Endothelial cell of umbilical vein (primary cell): ENCODE measurements at regions not wholly inside any gene's neighbourhood (a gene's known extent, or its start where the extent isn't known, plus 50 kb on each side); places are given as distances from the start of the nearest gene placed in this dataset.

Source experiments
- BruUV-seq: library from RNA; stranded (reverse); fragments of 400-500 nt; replicated peaks from 2 replicates; lab custom pipeline; 2021; lab: Mats Ljungman, UMichigan
- CTCF ChIA-PET: fragments of 300-600, 350-600 bp; sonication (Branson Sonifier 250); formaldehyde crosslinking; loops from one replicate; lab custom pipeline; 2021; ENCODE audit warnings: antibody characterized with exemption, inconsistent platforms; lab: Charles Lee
- POLR2A ChIA-PET: fragments of 300-600, 350-600 bp; sonication (Branson Sonifier 250); formaldehyde crosslinking; loops from one replicate; lab custom pipeline; 2021; ENCODE audit warnings: antibody characterized with exemption, inconsistent platforms; lab: Charles Lee
- DNase-seq: peaks from one replicate; pipeline ENCODE4 v3.0.0-alpha.2; 2011; ENCODE audit warnings: low read depth, low spot score
- FAIRE-seq: peaks from 2 replicates; lab custom pipeline; 2011; peaks lifted over from hg19 to GRCh38; lab: Jason Lieb, UNC
- H2AFZ ChIP-seq: 2 replicates; pipeline ENCODE4 v1.6.0; 2012; ENCODE audit warnings: low read depth, low read length, control low read depth, inconsistent platforms
- H3K27ac ChIP-seq: 2 replicates; pipeline ENCODE4 v1.5.1; 2011; ENCODE audit warnings: low read depth, mild to moderate bottlenecking, control low read depth, low read length, moderate library complexity; ENCODE audit not compliant: insufficient read depth
- H3K27me3 ChIP-seq, 2 experiments: 2 replicates each; pipeline versions ENCODE4 v1.6.0 to v1.6.1; 2011; ENCODE audit warnings: low read length in 2 of 2, mixed read lengths in 1 of 2; ENCODE audit not compliant: control insufficient read depth in 2 of 2, insufficient read depth in 2 of 2
- H3K36me3 ChIP-seq, 2 experiments: 2 replicates in 1 of 2; 3 replicates in 1 of 2; pipeline ENCODE4 v1.5.1; 2011; ENCODE audit warnings: low read length in 2 of 2, mild to moderate bottlenecking in 1 of 2, moderate library complexity in 1 of 2; ENCODE audit not compliant: control insufficient read depth in 2 of 2, insufficient read depth in 2 of 2; ENCODE audit errors: extremely low read depth in 1 of 2
- H3K4me1 ChIP-seq: 3 replicates; pipeline ENCODE4 v1.5.1; 2011; ENCODE audit warnings: mild to moderate bottlenecking, low read length; ENCODE audit not compliant: control insufficient read depth, insufficient read depth; ENCODE audit errors: extremely low read depth
- H3K4me2 ChIP-seq: 2 replicates; pipeline ENCODE4 v1.6.1; 2011; ENCODE audit warnings: low read length, control low read depth, mixed read lengths; ENCODE audit not compliant: insufficient read depth
- H3K4me3 ChIP-seq, 3 experiments: fragments of 200-600 bp in 1 of 3; sonication (generic), shearing (Covaris generic) in 1 of 3; replicated peaks in 1 of 3; 2 replicates each; pipeline ENCODE4 v1.5.1; 2011 to 2016; ENCODE audit warnings: control low read depth in 3 of 3, low read length in 3 of 3, mild to moderate bottlenecking in 2 of 3, inconsistent platforms in 1 of 3, low read depth in 1 of 3, moderate library complexity in 1 of 3; ENCODE audit not compliant: insufficient read depth in 1 of 3
- H3K79me2 ChIP-seq: 2 replicates; pipeline ENCODE4 v1.6.0; 2012; ENCODE audit warnings: low read length, inconsistent platforms; ENCODE audit not compliant: control insufficient read depth, insufficient read depth
- H3K9ac ChIP-seq: replicated peaks from 2 replicates; pipeline ENCODE3; 2011; ENCODE audit warnings: low read length, control low read depth; ENCODE audit not compliant: insufficient read depth; ENCODE audit errors: extremely low read depth
- H3K9me1 ChIP-seq: replicated peaks from 3 replicates; pipeline ENCODE4 v1.6.0; 2011; ENCODE audit warnings: mild to moderate bottlenecking, low read length; ENCODE audit not compliant: control insufficient read depth, insufficient read depth; ENCODE audit errors: extremely low read depth
- H3K9me3 ChIP-seq: replicated peaks from 2 replicates; pipeline ENCODE4 v1.5.1; 2012; ENCODE audit warnings: low read length, inconsistent platforms; ENCODE audit not compliant: control insufficient read depth, insufficient read depth
- H4K20me1 ChIP-seq: replicated peaks from 2 replicates; pipeline ENCODE3; 2011; ENCODE audit warnings: mild to moderate bottlenecking, low read length; ENCODE audit not compliant: control insufficient read depth, insufficient read depth; ENCODE audit errors: extremely low read depth
- CTCF ChIP-seq, 2 donors: IDR thresholded peaks; 1 replicate in 1 of 2; 2 replicates in 1 of 2; pipeline ENCODE4 v1.5.1; 2011; ENCODE audit warnings: low read length in 2 of 2, mild to moderate bottlenecking in 2 of 2, moderate library complexity in 2 of 2, control low read depth in 1 of 2, inconsistent platforms in 1 of 2, low read depth in 1 of 2; ENCODE audit not compliant: insufficient read depth in 1 of 2; ENCODE audit errors: extremely low read depth in 1 of 2
- EZH2 ChIP-seq: IDR thresholded peaks from 2 replicates; pipeline ENCODE4 v1.6.1; 2012; ENCODE audit warnings: borderline replicate concordance, low read depth, mild to moderate bottlenecking, moderate library complexity, low read length, inconsistent platforms; ENCODE audit not compliant: severe bottlenecking
- FOS ChIP-seq: IDR thresholded peaks from 2 replicates; pipeline ENCODE4 v1.6.1; 2011; ENCODE audit warnings: mild to moderate bottlenecking, low read length, moderate library complexity, borderline replicate concordance; ENCODE audit not compliant: insufficient read depth
- GATA2 ChIP-seq: IDR thresholded peaks from 2 replicates; pipeline ENCODE4 v1.7.0; 2011; ENCODE audit warnings: low read depth, mild to moderate bottlenecking, moderate library complexity, mixed read lengths, low read length; ENCODE audit not compliant: insufficient read length, insufficient read depth
- JUN ChIP-seq: IDR thresholded peaks from 2 replicates; pipeline ENCODE4 v1.6.1; 2011; ENCODE audit warnings: borderline replicate concordance, low read depth; ENCODE audit not compliant: insufficient read length, insufficient read depth
- MAX ChIP-seq: IDR thresholded peaks from 2 replicates; pipeline ENCODE4 v1.6.1; 2011; ENCODE audit not compliant: insufficient read depth, insufficient read length
- MYC ChIP-seq: IDR thresholded peaks from one replicate; pipeline ENCODE4 v1.6.1; 2011; ENCODE audit warnings: mild to moderate bottlenecking, low read depth, low read length
- POLR2A ChIP-seq: IDR thresholded peaks from 2 replicates; pipeline ENCODE4 v1.6.1; 2012; ENCODE audit warnings: low read depth, mild to moderate bottlenecking, control low read depth, low read length
- POLR2AphosphoS5 ChIP-seq: IDR thresholded peaks from 2 replicates; pipeline ENCODE4 v1.6.1; 2012; ENCODE audit warnings: low read depth, mild to moderate bottlenecking, control low read depth, low read length, moderate library complexity; ENCODE audit not compliant: insufficient read depth
- dilution Hi-C: fragments of 300-500 bp; cut with MboI; formaldehyde crosslinking; loops from one replicate; pipeline ENCODE4 v1.15.0; 2019; ENCODE audit warnings: low sequenced_read_pairs; ENCODE audit not compliant: extremely low pct_ligation_motif_present
- intact Hi-C: fragments of 100-400 bp; cut with micrococcal nuclease; formaldehyde crosslinking; loops from one replicate; pipeline ENCODE4 v1.10.0; 2022

GRCh38 chr15:35876762-35877161 lies 330.8 kb upstream of the DPH6 start:
- no peaks in the 10 kb centered on the region for H3K9me1 ChIP-seq
- H3K9ac ChIP-seq, result no peak overlapping the region
- dilution Hi-C loops (no loop called here), intact Hi-C loops (no loop called here)
- no peak overlapping the region for H3K4me2 ChIP-seq
- no peaks in the 10 kb centered on the region for H3K27me3 ChIP-seq
- ChIA-PET POLR2A (no interaction called here), CTCF (no interaction called here)
- no peak for DNase-seq
- no peak overlapping the region for H3K4me3 ChIP-seq
- no peak overlapping the region for H3K27ac ChIP-seq
- H2AFZ ChIP-seq, result no peak overlapping the region
- TF ChIP-seq EZH2 (no peak), CTCF (IDR thresholded peaks at IDR 0.05; ENCODE audit: extremely low read depth in 1 of 2, insufficient read depth in 1 of 2, low read depth in 1 of 2, low read length in 2 of 2) (no peak), POLR2A (no peak), JUN (no peak), POLR2AphosphoS5 (no peak), MYC (no peak), GATA2 (no peak), FOS (no peak), MAX (no peak)
- no TSS peak for BruUV-seq
- no peaks in the 10 kb centered on the region for H3K79me2 ChIP-seq
- H3K9me3 ChIP-seq, result no peaks in the 10 kb centered on the region
- H3K36me3 ChIP-seq, result no peaks in the 10 kb centered on the region
- no peaks in the 10 kb centered on the region for H3K4me1 ChIP-seq
- FAIRE-seq, result no peak
- H4K20me1 ChIP-seq, result no peaks in the 10 kb centered on the region
